HG03135 (cell line): ENCODE measurements at regions not wholly inside any gene's neighbourhood (a gene's known extent, or its start where the extent isn't known, plus 50 kb on each side); places are given as distances from the start of the nearest gene placed in this dataset.
A peak's percentile ranks its signal among the peaks of the same experiment; 100 is the strongest.
"Not testable (repeated sequence)": the region's sequence is repeated elsewhere in the genome, so short reads cannot be mapped to it uniquely, and the experiment has no call there.

Source experiments
- ATAC-seq: cut with Tn5 transposase; IDR thresholded peaks from one replicate; pipeline ENCODE4 v1.9.1; 2021; ENCODE audit warnings: mild to moderate bottlenecking, moderate library complexity; ENCODE audit not compliant: unreplicated experiment

DNA sequence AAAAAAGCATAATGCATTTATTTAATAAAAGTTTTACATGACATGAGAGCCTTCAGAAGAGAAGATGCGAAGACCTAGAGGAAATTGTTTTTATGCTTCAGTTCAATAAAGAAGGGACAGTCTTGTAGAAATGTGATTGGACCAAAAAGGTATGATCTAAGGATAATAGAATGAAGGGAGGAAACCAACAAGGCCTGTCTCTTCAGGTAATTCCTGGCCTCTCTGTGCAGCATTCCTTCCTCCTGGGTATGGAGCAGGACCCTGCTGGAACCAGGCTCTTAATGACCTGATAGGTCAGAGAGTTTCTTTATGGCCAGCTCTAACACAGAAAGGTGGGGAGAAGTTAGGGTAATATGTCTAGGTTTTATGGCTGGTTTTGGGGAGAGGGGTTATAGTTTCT lies 162.8 kb upstream of the HEY2 start:
- ATAC-seq = no peak

GRCh38 chr6:125587666-125588632 lies 161.5 kb upstream of the HEY2 start:
- no peak for ATAC-seq

DNA sequence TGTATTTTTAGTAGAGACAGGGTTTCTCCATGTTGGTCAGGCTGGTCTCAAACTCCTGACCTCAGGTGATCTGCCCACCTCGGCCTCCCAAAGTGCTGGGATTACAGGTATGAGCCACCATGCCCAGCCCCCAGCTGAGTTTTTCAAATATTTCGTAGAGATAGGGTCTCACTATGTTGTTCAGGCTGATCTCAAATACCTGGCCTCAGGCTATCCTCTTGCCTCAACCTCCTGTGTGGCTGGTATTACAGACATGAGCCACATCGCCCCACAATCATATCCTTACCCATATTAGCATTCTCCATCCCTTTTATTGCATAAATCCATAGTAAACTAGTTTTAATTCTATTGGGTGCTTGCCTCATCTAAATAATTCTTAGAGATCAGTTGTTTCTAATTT lies 157.6 kb upstream of the HEY2 start:
- ATAC-seq = not testable (repeated sequence)

DNA sequence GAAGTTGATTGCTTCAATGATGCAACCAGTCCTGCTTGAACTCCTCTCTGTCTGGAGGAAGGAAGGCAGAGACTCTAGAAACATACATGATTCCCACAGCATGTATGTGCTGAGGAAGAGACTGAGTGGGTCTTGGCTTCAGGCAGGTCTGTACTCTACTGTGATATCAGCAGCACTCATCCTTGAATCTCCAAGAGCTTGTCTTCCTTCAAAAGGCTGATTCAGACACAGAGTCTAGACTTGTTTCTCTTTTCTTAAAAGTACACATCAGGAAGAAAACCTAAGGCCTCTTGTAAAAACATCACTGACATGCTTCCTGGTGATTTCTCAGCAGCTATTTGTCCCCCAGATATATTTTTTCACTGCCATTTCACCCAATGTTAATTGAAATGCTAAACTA lies 155.7 kb upstream of the HEY2 start:
- no peak for ATAC-seq

GRCh38 chr6:125596020-125596419 lies 153.4 kb upstream of the HEY2 start:
- no peak for ATAC-seq

GRCh38 chr6:125597411-125598253 lies 151.8 kb upstream of the HEY2 start:
- peak; percentile 59 for ATAC-seq

DNA sequence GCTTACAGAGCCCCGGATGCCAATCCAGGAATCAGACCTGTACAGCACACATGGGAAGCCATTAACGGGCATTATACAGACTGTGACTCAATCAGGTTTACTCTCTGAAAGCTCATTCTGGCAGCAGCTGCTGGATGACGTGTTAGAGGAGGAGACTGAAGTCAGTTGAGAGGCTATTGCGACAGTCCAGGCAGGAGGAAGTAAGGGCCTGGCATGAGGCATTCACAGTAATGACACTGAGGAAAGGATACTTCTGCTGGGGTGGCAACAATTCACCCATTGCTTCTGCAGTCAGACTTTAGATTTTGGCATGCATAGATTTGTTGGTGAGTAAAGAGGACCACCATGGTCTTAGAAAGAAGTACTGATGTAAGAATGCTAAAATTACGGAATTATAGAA lies 151.0 kb upstream of the HEY2 start:
- ATAC-seq = no peak

DNA sequence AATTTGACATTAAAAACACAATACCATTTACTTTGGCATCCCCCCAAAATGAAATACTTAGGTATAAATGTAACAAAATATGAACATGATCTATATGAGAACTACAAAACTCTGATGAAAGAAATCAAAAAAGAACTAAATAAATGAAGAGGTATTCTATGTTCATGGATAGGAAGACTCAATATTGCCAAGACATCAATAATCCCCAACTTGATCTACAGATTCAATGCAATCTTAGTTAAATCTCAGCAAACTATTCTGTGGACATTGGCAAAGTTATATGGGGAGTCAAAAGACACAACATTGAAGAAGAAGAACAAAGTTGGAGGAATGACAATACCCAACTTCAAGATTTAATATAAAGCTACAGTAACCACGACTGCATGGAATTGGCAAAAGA lies 145.2 kb upstream of the HEY2 start:
- ATAC-seq = no peak

- no peak for ATAC-seq
Measured at GRCh38 chr6:125611573-125612344, 137.7 kb upstream of the HEY2 start.

- no peak for ATAC-seq
Measured at GRCh38 chr6:125612345-125612846, 137.0 kb upstream of the HEY2 start.

DNA sequence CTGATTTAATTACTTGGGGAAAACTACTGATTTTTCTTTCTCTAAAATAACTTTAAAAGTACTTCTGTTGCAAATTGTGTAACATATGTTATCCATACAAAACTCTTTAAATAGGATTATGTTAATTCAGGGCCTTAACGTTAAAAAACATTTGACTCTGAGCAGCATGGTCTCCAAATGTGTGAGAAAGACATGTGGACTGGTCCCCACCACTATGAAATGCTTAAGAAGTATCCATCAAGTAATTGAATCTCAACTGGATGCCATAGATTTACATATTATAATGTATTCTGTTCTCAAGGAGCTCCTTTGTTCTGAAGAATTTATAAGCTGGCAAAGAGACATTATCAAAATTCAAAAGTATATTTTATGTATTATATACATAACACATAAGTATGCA lies 130.8 kb upstream of the HEY2 start:
- ATAC-seq = no peak

DNA sequence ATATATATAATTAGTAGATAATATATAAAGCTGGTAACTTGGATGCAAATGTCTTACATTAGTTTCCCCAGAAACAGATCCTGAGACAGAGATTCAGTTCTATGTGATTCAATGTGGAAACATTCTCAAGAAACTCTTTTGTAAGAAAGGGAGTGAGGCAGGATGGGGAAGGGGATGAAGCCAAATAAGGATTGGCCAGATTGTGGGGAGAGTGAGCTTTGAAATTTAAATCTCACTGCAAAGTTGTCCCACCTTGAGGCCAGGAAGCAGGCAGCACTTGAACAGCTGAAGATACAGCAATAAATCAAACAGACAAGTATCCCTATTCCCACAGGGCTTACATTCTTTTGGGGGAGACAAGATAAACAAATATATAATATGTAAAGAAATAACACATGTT lies 126.3 kb upstream of the HEY2 start:
- ATAC-seq = no peak

- no peak for ATAC-seq
Measured at GRCh38 chr6:125631165-125631564, 118.3 kb upstream of the HEY2 start.

GRCh38 chr6:125636011-125636410 lies 113.4 kb upstream of the HEY2 start:
- not testable (repeated sequence) for ATAC-seq

GRCh38 chr6:125636671-125637070 lies 112.8 kb upstream of the HEY2 start:
- no peak for ATAC-seq

GRCh38 chr6:125637207-125637606 lies 112.2 kb upstream of the HEY2 start:
- ATAC-seq = no peak

- ATAC-seq = no peak
Measured at GRCh38 chr6:125639466-125640020, 109.9 kb upstream of the HEY2 start.

DNA sequence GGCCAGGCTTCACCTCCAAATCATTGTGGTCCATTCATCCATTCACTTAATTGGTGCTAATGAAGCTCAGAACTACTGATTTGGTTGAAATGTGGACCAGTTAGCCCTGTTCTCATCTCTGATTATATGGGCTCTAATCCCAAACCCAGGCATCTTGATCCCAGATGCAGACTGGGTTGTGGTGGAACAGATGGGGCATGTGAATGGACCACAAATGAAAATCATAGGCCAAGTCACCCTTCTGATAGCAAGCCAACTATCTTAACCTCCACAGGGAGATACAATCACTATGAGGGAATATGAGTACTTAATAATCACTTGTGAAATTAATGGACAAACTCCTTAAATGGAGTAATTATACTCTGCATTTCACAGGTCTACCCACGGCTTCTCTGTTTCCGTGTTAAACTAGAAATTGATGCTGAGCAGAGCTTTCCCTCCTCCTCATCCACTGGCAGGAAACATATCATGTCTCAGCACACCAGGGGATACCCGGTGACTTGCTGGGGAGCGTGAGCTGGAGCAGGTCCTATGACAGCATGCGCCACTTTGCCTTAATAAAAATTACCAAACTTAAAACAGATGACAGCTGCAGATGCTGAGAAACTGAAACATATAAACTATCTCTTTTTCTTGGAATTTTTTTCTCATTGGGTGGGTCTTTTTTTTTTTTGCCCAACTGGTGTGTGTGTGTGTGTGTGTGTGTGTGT lies 108.8 kb upstream of the HEY2 start:
- ATAC-seq = no peak

DNA sequence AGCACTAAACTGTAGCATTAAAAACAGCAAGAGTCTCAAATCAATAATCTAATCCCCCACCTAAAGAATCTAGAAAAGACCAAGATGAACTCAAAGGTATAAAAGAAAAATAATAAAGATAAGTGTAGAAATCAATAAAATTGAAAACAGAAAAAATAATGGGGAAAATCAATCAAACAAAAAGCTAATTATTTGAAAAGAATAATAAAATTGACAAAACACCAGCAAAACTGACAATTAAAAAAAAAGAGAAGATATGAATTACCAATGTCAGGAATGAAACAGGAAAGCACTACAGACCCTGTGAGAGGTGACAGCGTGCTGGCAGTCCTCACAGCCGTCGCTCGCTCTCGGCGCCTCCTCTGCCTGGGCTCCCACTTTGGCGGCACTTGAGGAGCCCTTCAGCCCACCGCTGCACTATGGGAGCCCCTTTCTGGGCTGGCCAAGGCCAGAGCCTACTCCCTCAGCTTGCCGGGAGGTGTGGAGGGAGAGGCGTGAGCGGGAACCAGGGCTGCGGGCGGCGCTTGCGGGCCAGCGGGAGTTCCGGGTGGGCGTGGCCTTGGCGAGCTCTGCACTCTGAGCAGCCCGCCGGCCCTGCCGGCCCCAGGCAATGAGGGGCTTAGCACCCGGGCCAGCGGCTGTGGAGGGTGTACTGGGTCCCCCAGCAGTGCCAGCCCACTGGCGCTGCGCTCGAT lies 105.3 kb upstream of the HEY2 start:
- not testable (repeated sequence) for ATAC-seq
